Vagina (tissue), 2 donors: ENCODE measurements at regions not wholly inside any gene's neighbourhood (a gene's known extent, or its start where the extent isn't known, plus 50 kb on each side); places are given as distances from the start of the nearest gene placed in this dataset.

Experiments
- DNase-seq, 2 donors: peaks; one replicate each; pipeline ENCODE4 v3.0.0-alpha.2; 2017; ENCODE audit errors: extremely low spot score in 2 of 2
- H3K27ac ChIP-seq: fragments of 200-600 bp; sonication (generic); one replicate; pipeline ENCODE4 v1.5.1; 2019
- H3K27me3 ChIP-seq: fragments of 200-600 bp; sonication (generic); one replicate; pipeline ENCODE4 v1.5.1; 2019
- H3K36me3 ChIP-seq, 2 donors: fragments of 200-600 bp; sonication (generic); one replicate each; pipeline ENCODE4 v1.5.1; 2017 to 2019
- H3K4me1 ChIP-seq: fragments of 200-600 bp; sonication (generic); one replicate; pipeline ENCODE4 v1.5.1; 2019
- H3K4me3 ChIP-seq, 2 donors: fragments of 200-600 bp; sonication (generic); 1 replicate in 1 of 2; 2 replicates in 1 of 2; pipeline ENCODE4 v1.5.1; 2016 to 2019
- H3K9me3 ChIP-seq: fragments of 200-600 bp; sonication (generic); one replicate; pipeline ENCODE4 v1.5.1; 2019
- POLR2A ChIP-seq, 2 donors: fragments of 450-650 bp; IDR thresholded peaks; one replicate each; pipeline ENCODE4 v1.6.1; 2017; ENCODE audit warnings: antibody characterized with exemption in 2 of 2, mild to moderate bottlenecking in 2 of 2, moderate library complexity in 2 of 2
- POLR2AphosphoS5 ChIP-seq, 2 donors: sonication (generic); formaldehyde crosslinking; IDR thresholded peaks; one replicate each; pipeline ENCODE4 v1.9.0; 2017; ENCODE audit warnings: antibody characterized with exemption in 2 of 2, mild to moderate bottlenecking in 2 of 2, low read depth in 1 of 2; ENCODE audit not compliant: insufficient read depth in 1 of 2
- intact Hi-C: fragments of 100-400 bp; cut with DNase I; formaldehyde crosslinking; loops from one replicate; pipeline ENCODE4 v1.15.1; 2023
- TF ChIP-seq, protein P1 (sequence below), 3 experiments: fragments of 450-650 bp in 2 of 3; fragments of 200-600 bp in 1 of 3; sonication (generic) in 1 of 3; IDR thresholded peaks; one replicate each; pipeline ENCODE4 v1.5.1; 2017 to 2019; ENCODE audit warnings: antibody characterized with exemption in 3 of 3, mild to moderate bottlenecking in 2 of 3, moderate library complexity in 2 of 3

- no peaks in the 10 kb centered on the region for H3K4me1 ChIP-seq
- no peak overlapping the region for H3K27ac ChIP-seq
- no peak for DNase-seq
- H3K27me3 ChIP-seq: no peaks in the 10 kb centered on the region
- H3K9me3 ChIP-seq: no peaks in the 10 kb centered on the region
- no peak overlapping the region for H3K4me3 ChIP-seq
- H3K36me3 ChIP-seq: no peaks in the 10 kb centered on the region
- no peak for TF ChIP-seq POLR2A (IDR thresholded peaks at IDR 0.05)
- TF ChIP-seq POLR2AphosphoS5 (IDR thresholded peaks at IDR 0.05; ENCODE audit: insufficient read depth in 1 of 2, low read depth in 1 of 2): no peak
- TF ChIP-seq, protein P1, sequence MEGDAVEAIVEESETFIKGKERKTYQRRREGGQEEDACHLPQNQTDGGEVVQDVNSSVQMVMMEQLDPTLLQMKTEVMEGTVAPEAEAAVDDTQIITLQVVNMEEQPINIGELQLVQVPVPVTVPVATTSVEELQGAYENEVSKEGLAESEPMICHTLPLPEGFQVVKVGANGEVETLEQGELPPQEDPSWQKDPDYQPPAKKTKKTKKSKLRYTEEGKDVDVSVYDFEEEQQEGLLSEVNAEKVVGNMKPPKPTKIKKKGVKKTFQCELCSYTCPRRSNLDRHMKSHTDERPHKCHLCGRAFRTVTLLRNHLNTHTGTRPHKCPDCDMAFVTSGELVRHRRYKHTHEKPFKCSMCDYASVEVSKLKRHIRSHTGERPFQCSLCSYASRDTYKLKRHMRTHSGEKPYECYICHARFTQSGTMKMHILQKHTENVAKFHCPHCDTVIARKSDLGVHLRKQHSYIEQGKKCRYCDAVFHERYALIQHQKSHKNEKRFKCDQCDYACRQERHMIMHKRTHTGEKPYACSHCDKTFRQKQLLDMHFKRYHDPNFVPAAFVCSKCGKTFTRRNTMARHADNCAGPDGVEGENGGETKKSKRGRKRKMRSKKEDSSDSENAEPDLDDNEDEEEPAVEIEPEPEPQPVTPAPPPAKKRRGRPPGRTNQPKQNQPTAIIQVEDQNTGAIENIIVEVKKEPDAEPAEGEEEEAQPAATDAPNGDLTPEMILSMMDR (IDR thresholded peaks at IDR 0.05): no peak
- intact Hi-C loops: no loop called here
These were observed 120.9 kb downstream of the OLIG3 start for GRCh38 chr6:137373296-137373695.

DNA sequence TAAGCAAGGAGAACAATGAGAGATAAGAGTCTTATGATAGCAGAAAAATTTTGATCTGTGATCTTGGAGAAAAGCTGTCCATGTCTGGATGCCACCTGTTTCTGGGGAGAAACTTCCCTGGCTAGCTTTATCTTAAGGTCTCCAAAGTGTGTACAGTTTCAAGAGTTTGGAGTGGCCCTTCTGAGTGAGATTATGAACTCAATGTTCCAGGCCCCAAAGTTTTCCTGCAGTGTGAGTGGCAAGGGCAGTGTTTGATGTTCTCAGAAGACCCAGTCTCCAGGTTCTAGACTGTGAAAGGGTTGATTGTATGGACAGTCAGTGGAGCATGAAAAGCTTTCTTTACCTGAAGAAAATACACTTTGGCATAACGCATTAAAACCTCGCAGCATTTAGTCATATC lies 121.7 kb downstream of the OLIG3 start:
- Histone ChIP-seq H3K4me1 (no peaks in the 10 kb centered on the region), H3K9me3 (no peaks in the 10 kb centered on the region), H3K36me3 (no peaks in the 10 kb centered on the region), H3K4me3 (no peak overlapping the region), H3K27ac (no peak overlapping the region), H3K27me3 (no peaks in the 10 kb centered on the region)
- intact Hi-C loops: no loop called here
- DNase-seq: no peak
- TF ChIP-seq, protein P1 (IDR thresholded peaks at IDR 0.05): no peak
- TF ChIP-seq POLR2AphosphoS5 (IDR thresholded peaks at IDR 0.05; ENCODE audit: insufficient read depth in 1 of 2, low read depth in 1 of 2) (no peak), POLR2A (IDR thresholded peaks at IDR 0.05) (no peak)

DNA sequence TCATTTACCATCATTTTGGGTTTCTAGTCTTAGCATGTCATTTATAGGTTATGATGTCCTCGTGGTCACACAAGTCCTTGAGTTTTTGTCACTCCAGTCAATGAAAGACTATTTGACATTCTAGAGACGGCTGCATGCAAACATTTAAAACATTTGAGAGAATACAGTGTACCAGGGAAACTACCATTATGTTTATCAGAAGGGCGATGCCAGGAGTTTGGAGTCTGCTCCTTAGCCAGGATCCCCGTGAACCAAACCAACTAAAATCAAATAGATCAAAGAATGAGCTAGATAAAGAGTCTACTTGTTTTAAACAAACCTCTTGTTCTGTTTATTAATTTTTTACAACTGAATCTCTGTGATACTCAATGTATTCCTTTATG lies 122.6 kb downstream of the OLIG3 start:
- no peak overlapping the region for H3K4me3 ChIP-seq
- no peaks in the 10 kb centered on the region for H3K4me1 ChIP-seq
- DNase-seq: no peak
- no peaks in the 10 kb centered on the region for H3K27me3 ChIP-seq
- no peak overlapping the region for H3K27ac ChIP-seq
- H3K9me3 ChIP-seq: no peaks in the 10 kb centered on the region
- TF ChIP-seq, protein P1 (IDR thresholded peaks at IDR 0.05): no peak
- TF ChIP-seq POLR2A (IDR thresholded peaks at IDR 0.05): no peak
- no peak for TF ChIP-seq POLR2AphosphoS5 (IDR thresholded peaks at IDR 0.05; ENCODE audit: insufficient read depth in 1 of 2, low read depth in 1 of 2)
- intact Hi-C loops: no loop called here
- no peaks in the 10 kb centered on the region for H3K36me3 ChIP-seq

- no peak overlapping the region for H3K27ac ChIP-seq
- no peaks in the 10 kb centered on the region for H3K27me3 ChIP-seq
- intact Hi-C loops: no loop called here
- TF ChIP-seq, protein P1 (IDR thresholded peaks at IDR 0.05): no peak
- no peak for TF ChIP-seq POLR2AphosphoS5 (IDR thresholded peaks at IDR 0.05; ENCODE audit: insufficient read depth in 1 of 2, low read depth in 1 of 2)
- no peak for TF ChIP-seq POLR2A (IDR thresholded peaks at IDR 0.05)
- H3K36me3 ChIP-seq: no peaks in the 10 kb centered on the region
- H3K4me3 ChIP-seq: no peak overlapping the region
- no peaks in the 10 kb centered on the region for H3K9me3 ChIP-seq
- DNase-seq: no peak
- H3K4me1 ChIP-seq: no peaks in the 10 kb centered on the region
These were observed 123.1 kb downstream of the OLIG3 start for GRCh38 chr6:137370871-137371633.

DNA sequence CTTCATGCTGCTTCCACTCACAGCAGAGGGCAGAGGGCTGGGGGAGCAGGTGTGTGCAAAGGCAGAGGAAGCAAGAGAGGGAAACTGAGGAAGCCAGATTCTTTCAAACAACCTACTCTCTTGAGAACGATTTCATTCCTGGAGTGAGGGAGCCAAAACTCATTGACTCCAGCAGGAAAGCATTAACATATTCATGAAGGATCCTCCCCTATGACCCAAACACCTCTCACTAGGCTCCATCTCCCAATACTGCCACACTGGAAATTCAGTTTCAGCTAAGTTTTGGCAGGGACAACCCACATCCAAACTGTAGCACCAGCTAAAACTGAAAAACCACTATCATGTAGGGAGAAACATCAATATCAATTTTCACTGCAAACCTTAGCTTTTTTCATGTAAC lies 125.1 kb downstream of the OLIG3 start:
- Histone ChIP-seq H3K27ac (no peak overlapping the region), H3K4me1 (no peaks in the 10 kb centered on the region), H3K4me3 (no peak overlapping the region), H3K27me3 (no peaks in the 10 kb centered on the region), H3K9me3 (no peaks in the 10 kb centered on the region), H3K36me3 (no peaks in the 10 kb centered on the region)
- DNase-seq: no peak
- TF ChIP-seq, protein P1 (IDR thresholded peaks at IDR 0.05): no peak
- TF ChIP-seq POLR2AphosphoS5 (IDR thresholded peaks at IDR 0.05; ENCODE audit: insufficient read depth in 1 of 2, low read depth in 1 of 2) (no peak), POLR2A (IDR thresholded peaks at IDR 0.05) (no peak)
- intact Hi-C loops: no loop called here
